Ecto neural progenitor cell (in vitro differentiated cells): ENCODE measurements at regions not wholly inside any gene's neighbourhood (a gene's known extent, or its start where the extent isn't known, plus 50 kb on each side); places are given as distances from the start of the nearest gene placed in this dataset.
"Not testable (repeated sequence)": the region's sequence is repeated elsewhere in the genome, so short reads cannot be mapped to it uniquely, and the experiment has no call there.

Experiments
- DNase-seq: peaks from one replicate; pipeline ENCODE4 v3.0.0-alpha.2; 2018; ENCODE audit warnings: low spot score

GRCh38 chr9:82382887-82383616 lies 394.5 kb downstream of the SPATA31D1 start:
- DNase-seq = no peak

DNA sequence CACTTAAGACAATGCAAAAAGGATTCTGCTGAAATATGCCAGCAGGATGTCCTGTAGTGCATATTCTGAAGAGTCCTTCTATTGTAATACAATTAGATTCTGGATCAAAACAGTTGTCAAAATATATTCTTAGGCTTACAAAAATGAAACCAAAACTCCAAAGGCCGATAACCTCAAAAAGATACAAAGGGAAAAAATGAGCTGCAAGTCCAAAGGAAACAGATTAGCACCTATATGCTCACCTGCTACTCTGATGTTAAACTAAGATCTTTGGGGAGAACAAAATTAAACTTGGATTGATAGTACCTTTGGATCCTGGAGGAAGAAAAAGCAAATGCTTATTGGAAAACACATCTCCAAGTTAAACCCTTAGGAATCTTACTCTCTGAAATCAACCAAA lies 397.1 kb downstream of the SPATA31D1 start:
- DNase-seq = no peak

DNA sequence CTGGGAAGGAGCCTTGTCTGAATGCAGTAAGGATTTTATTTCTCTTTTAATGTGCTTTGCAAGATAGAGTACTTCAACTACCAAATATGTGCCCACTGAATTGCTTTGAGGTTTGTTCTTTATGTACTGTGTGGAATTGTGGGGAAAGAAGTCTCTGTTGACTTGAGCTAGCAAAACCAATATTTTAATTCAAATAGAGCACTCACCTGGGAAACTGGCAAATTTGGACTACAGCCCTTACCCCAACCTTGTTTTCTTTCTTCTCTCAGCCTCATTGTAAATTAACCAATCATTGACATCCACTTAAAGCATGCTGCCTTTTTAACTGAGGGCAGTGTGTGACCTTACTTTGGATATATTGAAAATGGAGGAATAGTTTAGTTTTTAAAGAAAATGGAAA lies 409.0 kb downstream of the SPATA31D1 start:
- DNase-seq = no peak

- no peak for DNase-seq
These were observed 415.8 kb downstream of the SPATA31D1 start for GRCh38 chr9:82404196-82404870.

GRCh38 chr9:82404881-82405280 lies 416.3 kb downstream of the SPATA31D1 start:
- DNase-seq = no peak

GRCh38 chr9:82406456-82407085 lies 418.0 kb downstream of the SPATA31D1 start:
- DNase-seq = no peak

DNA sequence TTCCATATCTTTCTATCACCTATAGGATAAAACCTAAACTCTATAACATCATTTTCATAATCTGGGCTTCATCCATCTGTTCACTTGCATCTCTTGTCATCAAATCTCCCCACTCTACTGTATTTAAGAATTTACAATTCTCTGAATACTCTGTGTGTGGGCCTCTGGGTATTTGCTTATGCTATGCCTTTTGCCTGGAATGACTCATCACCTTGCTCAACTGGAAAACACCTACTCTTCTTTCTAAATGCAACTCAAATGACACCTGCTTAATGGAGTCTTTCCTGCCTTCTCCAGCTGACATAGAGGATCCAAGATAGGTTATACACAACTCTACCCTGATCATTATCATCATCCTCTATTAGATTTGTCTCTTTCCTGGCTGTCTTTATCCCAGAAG lies 421.7 kb downstream of the SPATA31D1 start:
- no peak for DNase-seq

DNA sequence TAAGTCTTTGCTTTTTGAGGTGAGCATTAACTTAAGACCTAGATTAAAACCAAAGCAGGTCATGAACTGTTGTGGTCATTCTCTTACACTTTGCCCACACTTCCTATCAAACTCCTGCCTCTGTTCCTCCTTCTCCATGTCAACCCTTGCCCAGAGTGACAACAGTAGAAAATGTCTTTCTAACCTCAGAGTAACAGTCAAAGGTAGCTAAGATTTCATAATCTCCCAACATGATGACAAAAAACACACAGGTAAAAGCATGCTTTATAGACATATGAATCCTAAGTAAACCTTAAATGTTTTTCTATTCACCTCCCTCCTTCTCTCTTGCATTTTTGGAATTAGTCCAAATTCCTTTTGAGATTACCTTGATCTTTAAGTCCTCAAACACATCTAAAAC lies 422.3 kb downstream of the SPATA31D1 start:
- no peak for DNase-seq

DNA sequence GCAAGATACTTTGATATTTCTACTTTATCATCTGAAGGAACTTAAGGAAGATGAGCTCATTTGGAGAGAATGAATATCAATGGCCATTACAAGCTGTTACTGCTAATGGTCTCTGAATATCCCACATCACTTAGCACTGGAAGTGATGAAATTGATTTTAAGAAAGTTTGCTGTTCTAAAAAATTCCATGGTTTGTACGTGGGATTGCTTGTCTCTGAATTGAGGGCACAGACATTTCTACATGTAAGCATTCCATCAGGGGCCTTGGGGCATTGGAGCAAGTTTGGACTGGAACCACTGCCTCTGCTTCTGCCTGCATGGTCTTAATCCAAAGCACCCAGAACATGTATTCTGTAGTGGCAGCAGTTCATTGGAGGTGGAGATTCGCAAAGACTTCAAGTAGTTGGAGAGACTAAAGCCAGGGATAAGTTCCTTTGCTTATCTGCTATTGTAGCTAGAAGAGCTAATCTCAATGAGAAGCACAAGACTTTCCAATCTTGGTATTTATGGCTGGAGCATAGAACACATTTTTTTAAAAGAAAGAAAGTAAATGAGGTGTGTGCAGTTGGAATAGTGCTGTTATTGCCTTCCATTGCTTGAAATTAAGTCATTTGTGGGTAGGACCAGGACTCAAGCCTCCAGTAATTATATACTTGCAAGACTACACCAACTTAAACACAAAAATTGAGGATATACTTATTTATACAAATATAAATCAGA lies 424.2 kb downstream of the SPATA31D1 start:
- no peak for DNase-seq

DNA sequence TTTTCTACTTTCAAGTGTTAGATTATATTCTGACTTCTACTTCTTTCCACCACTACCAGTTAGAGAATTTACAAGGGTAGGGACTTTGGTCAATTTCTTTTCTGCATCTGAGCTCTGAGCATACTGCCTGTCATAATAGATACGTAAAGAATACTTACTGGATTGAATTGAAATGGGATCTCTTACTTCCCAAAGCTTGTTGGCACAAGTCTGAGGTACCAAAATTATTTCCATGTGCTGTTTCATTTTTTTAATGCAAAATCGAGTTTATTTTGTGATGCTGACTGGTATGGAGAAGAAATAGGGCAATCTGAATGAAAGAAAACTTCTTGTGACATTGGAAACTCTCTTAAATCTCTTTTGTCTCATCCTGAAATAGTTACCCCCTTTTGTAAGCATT lies 428.9 kb downstream of the SPATA31D1 start:
- DNase-seq = no peak

- no peak for DNase-seq
These were observed 429.8 kb downstream of the SPATA31D1 start for GRCh38 chr9:82418334-82418733.

DNA sequence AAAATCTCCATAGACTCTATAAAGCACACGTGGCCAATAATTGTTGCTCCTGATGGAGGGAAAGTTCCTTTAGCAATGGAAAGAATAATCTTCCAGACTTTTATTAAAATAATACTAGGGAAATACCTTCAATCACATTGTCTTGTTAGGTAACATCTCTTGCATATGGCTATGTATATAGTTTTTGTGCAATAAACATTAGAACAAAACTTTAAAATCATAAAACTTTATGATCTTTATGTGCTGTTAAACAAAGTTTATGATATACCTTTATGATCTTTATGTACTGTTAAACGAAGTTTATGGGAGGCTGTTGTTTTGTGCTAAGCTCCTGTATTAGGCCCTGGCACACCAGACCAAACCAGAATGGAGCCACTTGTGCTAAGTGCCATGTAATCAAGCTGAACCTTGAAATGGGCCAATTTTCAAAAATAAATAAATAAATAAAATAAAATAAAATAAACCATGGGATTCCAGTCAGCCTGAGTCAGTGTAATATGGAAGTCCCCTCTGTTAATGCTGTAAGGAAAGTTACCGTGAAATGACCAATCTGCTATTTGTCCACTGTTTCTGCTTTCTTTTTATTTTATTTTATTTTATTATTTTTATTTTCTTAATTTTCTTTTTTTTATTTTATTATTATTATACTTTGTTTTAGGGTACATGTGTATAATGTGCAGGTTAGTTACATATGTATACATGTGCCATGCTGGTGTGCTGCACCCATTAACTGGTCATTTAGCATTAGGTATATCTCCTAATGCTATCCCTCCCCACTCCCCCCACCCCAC lies 431.3 kb downstream of the SPATA31D1 start:
- DNase-seq = no peak

DNA sequence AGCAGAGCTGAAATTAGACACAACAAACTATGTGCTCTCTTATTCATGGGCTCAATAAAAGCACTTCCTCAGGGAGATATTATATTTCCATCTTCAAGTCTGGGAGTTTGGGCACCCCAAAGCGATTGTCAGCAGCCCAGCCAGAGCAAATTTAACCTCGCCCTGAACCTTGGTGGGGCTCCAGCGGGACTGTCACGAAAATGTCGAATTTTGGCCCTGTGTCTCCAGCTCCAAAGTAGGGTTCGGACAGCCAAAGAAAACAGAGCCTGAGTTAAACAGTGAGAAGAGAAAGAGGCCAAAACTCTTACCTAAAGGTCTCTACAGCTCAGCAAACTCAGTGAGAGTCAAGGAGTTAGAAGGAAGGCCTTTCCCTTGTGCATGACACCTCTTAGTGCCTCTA lies 432.9 kb downstream of the SPATA31D1 start:
- DNase-seq = no peak

DNA sequence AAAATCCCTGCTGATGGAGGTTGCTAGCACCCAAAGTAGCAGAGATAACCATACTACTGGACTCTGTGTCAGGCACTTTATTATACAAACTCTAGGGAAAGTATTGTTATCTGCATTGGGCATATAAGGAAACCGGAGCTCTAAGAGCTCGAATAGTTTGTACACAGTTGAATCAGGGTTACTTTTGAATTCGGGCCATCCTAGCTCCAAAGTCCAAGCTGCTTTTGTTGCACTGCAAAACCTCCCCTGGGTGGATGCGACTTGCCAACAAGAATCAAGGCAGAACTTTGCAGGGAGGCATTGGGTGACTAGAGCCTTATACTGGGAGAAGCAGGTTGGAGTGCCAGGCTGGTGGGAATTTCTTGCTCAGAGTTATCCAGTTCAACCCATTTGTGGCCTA lies 435.1 kb downstream of the SPATA31D1 start:
- no peak for DNase-seq

GRCh38 chr9:82424599-82425120 lies 436.1 kb downstream of the SPATA31D1 start:
- no peak for DNase-seq

- DNase-seq = no peak
These were observed 442.5 kb downstream of the SPATA31D1 start for GRCh38 chr9:82431121-82431520.

DNA sequence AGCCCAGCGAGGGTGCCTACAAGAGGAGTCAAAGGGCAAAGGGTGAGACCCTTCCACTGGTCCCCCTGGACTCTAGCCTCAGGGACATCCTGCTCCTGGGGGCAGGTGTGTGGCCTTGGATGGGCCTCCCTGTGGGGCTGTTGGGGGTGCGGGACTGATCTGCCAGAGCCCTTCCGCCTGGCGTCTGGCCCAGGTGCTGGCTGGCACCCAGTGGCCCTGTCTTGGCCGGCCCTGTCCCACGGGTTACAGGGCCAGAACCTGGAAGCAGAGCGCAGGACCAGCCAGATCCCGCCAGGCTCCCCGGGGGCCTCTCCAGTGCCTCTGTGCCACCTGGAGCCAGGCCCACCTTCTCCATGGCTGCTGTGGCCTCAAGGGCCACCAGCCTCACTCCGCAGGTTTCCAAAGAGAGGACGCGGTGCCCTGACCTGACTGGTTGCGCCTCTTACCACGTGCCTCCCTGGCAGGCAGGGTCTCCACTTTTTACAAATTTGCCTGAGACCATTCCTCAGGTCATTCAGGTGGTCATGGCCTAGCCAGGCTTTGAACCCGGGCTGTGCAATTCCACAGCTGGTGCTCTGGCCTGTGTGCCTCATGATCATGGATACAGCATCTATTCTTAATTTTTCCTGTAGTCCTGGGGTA lies 444.8 kb downstream of the SPATA31D1 start:
- DNase-seq = not testable (repeated sequence)

DNA sequence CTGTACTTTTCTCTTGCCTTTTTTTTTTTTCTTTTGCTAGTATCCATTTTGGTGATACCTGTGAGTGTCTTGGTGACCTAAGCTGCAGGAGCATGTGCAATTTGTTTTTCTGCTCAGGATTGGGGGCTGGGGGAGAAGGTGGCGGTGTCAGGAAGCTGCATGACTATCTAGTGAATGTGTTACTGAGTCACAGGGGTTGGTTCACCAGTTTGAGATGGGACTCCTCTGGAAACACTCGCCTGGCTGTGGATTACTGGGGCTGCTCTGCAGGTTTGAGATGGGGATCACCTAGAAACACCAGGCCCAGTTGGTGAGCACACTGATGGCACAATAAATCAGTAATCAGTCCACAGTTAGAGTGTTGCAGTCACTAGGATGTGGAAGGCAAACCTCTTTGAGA lies 447.9 kb downstream of the SPATA31D1 start:
- no peak for DNase-seq

DNA sequence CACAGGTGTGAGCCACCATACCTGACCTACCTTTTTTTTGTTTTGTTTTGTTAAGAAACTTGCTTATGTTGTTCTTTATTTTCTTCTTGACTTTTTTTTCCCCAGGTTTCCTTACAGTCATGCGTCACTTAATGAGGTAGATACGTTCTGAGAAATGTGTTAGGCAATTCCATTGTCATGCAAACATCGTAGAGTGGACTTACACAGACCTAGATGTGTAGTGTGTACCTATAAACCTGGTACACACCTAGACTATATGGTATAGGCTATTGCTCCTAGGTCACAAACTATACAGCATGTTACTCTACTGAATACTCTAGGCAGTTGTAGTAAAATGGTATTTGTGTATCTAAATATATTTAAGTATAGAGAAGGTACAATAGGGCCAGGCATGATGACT lies 448.6 kb downstream of the SPATA31D1 start:
- DNase-seq = not testable (repeated sequence)

DNA sequence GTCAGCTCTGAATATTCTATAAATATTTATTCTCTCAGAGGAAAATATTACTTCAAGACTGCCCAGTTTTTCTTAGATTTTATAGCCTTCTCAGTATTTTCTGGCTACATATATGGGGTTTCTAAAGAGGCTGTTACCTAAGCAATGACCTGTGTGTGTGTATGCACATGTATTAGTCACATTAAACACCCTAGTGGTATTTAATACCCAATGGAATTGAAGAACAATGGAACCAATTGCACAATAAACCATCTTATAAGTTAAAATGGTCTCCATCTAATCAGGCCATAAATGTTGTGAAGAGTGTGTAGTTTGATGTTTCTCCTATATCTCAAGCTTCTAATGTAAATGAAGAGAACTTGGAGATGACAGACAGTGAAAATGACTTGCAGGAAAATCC lies 450.0 kb downstream of the SPATA31D1 start:
- DNase-seq = no peak

DNA sequence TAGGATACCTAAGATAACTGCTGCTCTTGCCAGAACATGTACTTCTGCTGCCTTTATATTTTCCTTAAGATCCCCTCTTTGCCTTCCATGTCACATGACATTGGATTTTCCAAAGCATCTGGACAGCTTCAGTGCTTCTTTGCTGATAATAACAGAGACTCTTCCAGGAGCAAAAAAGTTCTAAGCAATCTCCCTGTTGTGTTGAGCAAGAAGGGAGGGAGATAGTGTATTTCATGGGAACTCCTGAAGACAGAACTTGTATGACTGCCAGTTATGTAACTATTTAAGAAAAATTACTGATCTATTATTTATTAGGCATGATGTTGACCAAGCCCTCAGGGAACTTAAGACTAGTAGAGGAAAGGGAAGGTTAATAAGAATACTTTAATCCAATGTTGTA lies 454.7 kb downstream of the SPATA31D1 start:
- no peak for DNase-seq
